WTC11 (cell line): ENCODE measurements at regions not wholly inside any gene's neighbourhood (a gene's known extent, or its start where the extent isn't known, plus 50 kb on each side); places are given as distances from the start of the nearest gene placed in this dataset.

Experiments used
- ATAC-seq: fragments of 200-7000 bp; cut with Tn5 transposase; 2 replicates; pipeline ENCODE4 v1.10.0; 2021; ENCODE audit warnings: mild to moderate bottlenecking, moderate library complexity
- CTCF ChIA-PET: fragments of 300-600 bp; sonication (Branson Sonifier 250); formaldehyde crosslinking; loops from one replicate; lab custom pipeline; 2021; ENCODE audit warnings: antibody characterized with exemption; lab: Charles Lee
- POLR2A ChIA-PET: fragments of 350-600 bp; sonication (Branson Sonifier 250); formaldehyde crosslinking; loops from one replicate; lab custom pipeline; 2021; ENCODE audit warnings: antibody characterized with exemption; lab: Charles Lee
- DNase-seq: peaks from one replicate; pipeline ENCODE4 v3.0.0; 2021; ENCODE audit warnings: low spot score
- H3K27ac Mint-ChIP-seq: 2 replicates; pipeline ENCODE4 v1.8.0; 2021; ENCODE audit warnings: mixed read lengths
- H3K27me3 Mint-ChIP-seq: 2 replicates; pipeline ENCODE4 v1.8.0; 2021; ENCODE audit warnings: low read depth, mild to moderate bottlenecking, moderate library complexity, mixed read lengths
- H3K36me3 Mint-ChIP-seq: 2 replicates; pipeline ENCODE4 v1.8.0; 2021; ENCODE audit warnings: mixed read lengths
- H3K4me1 Mint-ChIP-seq: 2 replicates; pipeline ENCODE4 v1.8.0; 2022; ENCODE audit warnings: mixed read lengths
- H3K4me3 Mint-ChIP-seq: 2 replicates; pipeline ENCODE4 v1.8.0; 2021; ENCODE audit warnings: mild to moderate bottlenecking, moderate library complexity, mixed read lengths
- H3K9me3 Mint-ChIP-seq: 2 replicates; pipeline ENCODE4 v1.8.0; 2021; ENCODE audit warnings: mixed read lengths
- AR ChIP-seq: fragments of 250-450 bp; sonication (Bioruptor Pico); IDR thresholded peaks from 2 replicates; pipeline ENCODE4 v1.9.0; 2021; ENCODE audit warnings: mild to moderate bottlenecking
- ATF3 ChIP-seq: sonication (generic); formaldehyde crosslinking; conservative IDR thresholded peaks from 2 replicates; pipeline ENCODE4 v1.8.1; 2022; ENCODE audit warnings: mild to moderate bottlenecking, missing genetic modification reagents
- FOXP4 ChIP-seq: sonication (generic); formaldehyde crosslinking; IDR thresholded peaks from 2 replicates; pipeline ENCODE4 v1.8.0; 2022; ENCODE audit warnings: mild to moderate bottlenecking, missing genetic modification reagents
- GRHL2 ChIP-seq: fragments of 250-450 bp; sonication (Bioruptor Pico); IDR thresholded peaks from 2 replicates; pipeline ENCODE4 v1.8.0; 2022; ENCODE audit warnings: mild to moderate bottlenecking, moderate library complexity; ENCODE audit not compliant: insufficient replicate concordance, severe bottlenecking
- JAZF1 ChIP-seq: fragments of 250-450 bp; sonication (Bioruptor Pico); IDR thresholded peaks from 2 replicates; pipeline ENCODE4 v1.9.0; 2021; ENCODE audit warnings: moderate library complexity, mild to moderate bottlenecking, inconsistent platforms
- KAT7 ChIP-seq: sonication (generic); formaldehyde crosslinking; IDR thresholded peaks from 2 replicates; pipeline ENCODE4 v1.8.1; 2023; ENCODE audit warnings: missing genetic modification reagents, mild to moderate bottlenecking, borderline replicate concordance
- MXD4 ChIP-seq: fragments of 250-450 bp; sonication (Bioruptor Pico); IDR thresholded peaks from 2 replicates; pipeline ENCODE4 v1.8.0; 2021; ENCODE audit warnings: mild to moderate bottlenecking, moderate library complexity, borderline replicate concordance
- PRDM15 ChIP-seq: sonication (generic); formaldehyde crosslinking; IDR thresholded peaks from 2 replicates; pipeline ENCODE4 v1.8.0; 2022; ENCODE audit warnings: missing genetic modification reagents
- SMAD4 ChIP-seq: sonication (generic); formaldehyde crosslinking; IDR thresholded peaks from 2 replicates; pipeline ENCODE4 v1.8.0; 2022; ENCODE audit warnings: mild to moderate bottlenecking, missing genetic modification reagents
- SP1 ChIP-seq: sonication (generic); formaldehyde crosslinking; conservative IDR thresholded peaks from 2 replicates; pipeline ENCODE4 v1.8.1; 2022; ENCODE audit warnings: missing genetic modification reagents
- TP53 ChIP-seq: sonication (generic); formaldehyde crosslinking; IDR thresholded peaks from 2 replicates; pipeline ENCODE4 v1.8.1; 2023; ENCODE audit warnings: mild to moderate bottlenecking, missing genetic modification reagents
- USF1 ChIP-seq: sonication (generic); formaldehyde crosslinking; IDR thresholded peaks from 2 replicates; pipeline ENCODE4 v1.8.0; 2022; ENCODE audit warnings: mild to moderate bottlenecking, missing genetic modification reagents
- USF2 ChIP-seq: sonication (generic); formaldehyde crosslinking; IDR thresholded peaks from 2 replicates; pipeline ENCODE4 v1.8.1; 2023; ENCODE audit warnings: mild to moderate bottlenecking, missing genetic modification reagents, moderate library complexity
- ZBTB21 ChIP-seq: sonication (generic); formaldehyde crosslinking; IDR thresholded peaks from 2 replicates; pipeline ENCODE4 v1.8.1; 2023; ENCODE audit warnings: mild to moderate bottlenecking, missing genetic modification reagents, borderline replicate concordance
- ZBTB43 ChIP-seq: sonication (generic); formaldehyde crosslinking; IDR thresholded peaks from 2 replicates; pipeline ENCODE4 v1.8.1; 2023; ENCODE audit warnings: mild to moderate bottlenecking, missing genetic modification reagents
- ZNF396 ChIP-seq: fragments of 250-450 bp; sonication (Bioruptor Pico); IDR thresholded peaks from 2 replicates; pipeline ENCODE4 v1.8.0; 2021; ENCODE audit warnings: mild to moderate bottlenecking, moderate library complexity, borderline replicate concordance
- ZNF425 ChIP-seq: fragments of 250-450 bp; sonication (Bioruptor Pico); conservative IDR thresholded peaks from 2 replicates; pipeline ENCODE4 v1.9.0; 2021; ENCODE audit warnings: mild to moderate bottlenecking

GRCh38 chr13:50646070-50646469, 197.4 kb downstream of the DLEU7 start (continued):
- TF ChIP-seq FOXP4 (no peak), AR (CRISPR knock-in tag) (no peak), ZNF396 (CRISPR knock-in tag) (no peak), ZBTB43 (CRISPR knock-in tag) (no peak)

- Mint-ChIP-seq H3K9me3 (no peaks in the 10 kb centered on the region), H3K4me1 (peaks cover 2% of the 10 kb centered on the region; the same call in 1 of the 2 replicates), H3K27me3 (no peaks in the 10 kb centered on the region), H3K4me3 (no peak overlapping the region), H3K36me3 (no peaks in the 10 kb centered on the region), H3K27ac (no peak overlapping the region)
- no peak for ATAC-seq
- no peak for DNase-seq
- ChIA-PET POLR2A (no interaction called here), CTCF (no interaction called here)
- TF ChIP-seq SMAD4 (no peak), ZBTB21 (CRISPR knock-in tag) (no peak), KAT7 (no peak), TP53 (CRISPR knock-in tag) (no peak), MXD4 (CRISPR knock-in tag) (no peak), GRHL2 (no peak), ATF3 (no peak), ZBTB43 (CRISPR knock-in tag) (no peak), USF2 (CRISPR knock-in tag) (no peak), SP1 (CRISPR knock-in tag) (no peak), JAZF1 (CRISPR knock-in tag) (no peak), PRDM15 (no peak), USF1 (CRISPR knock-in tag) (no peak), ZNF425 (no peak)
Measured at GRCh38 chr13:50649211-50649610, 194.3 kb downstream of the DLEU7 start.
